CD4-positive, alpha-beta T cell treated with Interferon alpha-2 for 1 hour (primary cell): ENCODE measurements at regions not wholly inside any gene's neighbourhood (a gene's known extent, or its start where the extent isn't known, plus 50 kb on each side); places are given as distances from the start of the nearest gene placed in this dataset.
"Not testable (repeated sequence)": the region's sequence is repeated elsewhere in the genome, so short reads cannot be mapped to it uniquely, and the experiment has no call there.

Experiments used
- DNase-seq, 2 donors: peaks; one replicate each; pipeline ENCODE4 v3.0.0-alpha.2; 2020 to 2022

GRCh38 chr5:62044989-62045388, 261.0 kb upstream of the KIF2A start:
- no peak for DNase-seq

GRCh38 chr5:62046191-62046590, 259.8 kb upstream of the KIF2A start:
- no peak for DNase-seq

- no peak for DNase-seq
These were observed 254.3 kb upstream of the KIF2A start for GRCh38 chr5:62051747-62052146.

- DNase-seq: no peak
These were observed 246.0 kb upstream of the KIF2A start for GRCh38 chr5:62059960-62060359.

GRCh38 chr5:62065050-62065449, 241.0 kb upstream of the KIF2A start:
- no peak for DNase-seq

GRCh38 chr5:62066761-62067277, 239.2 kb upstream of the KIF2A start:
- DNase-seq: no peak

GRCh38 chr5:62068554-62068953, 237.5 kb upstream of the KIF2A start:
- no peak for DNase-seq

- DNase-seq: no peak
These were observed 228.6 kb upstream of the KIF2A start for GRCh38 chr5:62077387-62077786.

- DNase-seq: no peak
These were observed 228.0 kb upstream of the KIF2A start for GRCh38 chr5:62077823-62078550.

- no peak for DNase-seq
These were observed 223.6 kb upstream of the KIF2A start for GRCh38 chr5:62082370-62082801.

GRCh38 chr5:62083247-62083646, 222.8 kb upstream of the KIF2A start:
- DNase-seq: no peak

GRCh38 chr5:62083661-62084060, 222.3 kb upstream of the KIF2A start:
- DNase-seq: no peak

GRCh38 chr5:62084391-62084790, 221.6 kb upstream of the KIF2A start:
- no peak for DNase-seq

GRCh38 chr5:62090953-62091352, 215.1 kb upstream of the KIF2A start:
- DNase-seq: no peak

GRCh38 chr5:62093411-62093810, 212.6 kb upstream of the KIF2A start:
- no peak for DNase-seq

GRCh38 chr5:62093976-62094375, 212.0 kb upstream of the KIF2A start:
- no peak for DNase-seq

GRCh38 chr5:62097361-62097760, 208.6 kb upstream of the KIF2A start:
- DNase-seq: no peak

- no peak for DNase-seq
These were observed 205.8 kb upstream of the KIF2A start for GRCh38 chr5:62100201-62100600.

GRCh38 chr5:62103863-62104262, 202.1 kb upstream of the KIF2A start:
- DNase-seq: not testable (repeated sequence)

GRCh38 chr5:62111428-62111827, 194.6 kb upstream of the KIF2A start:
- DNase-seq: no peak

- no peak for DNase-seq
These were observed 193.2 kb upstream of the KIF2A start for GRCh38 chr5:62112689-62113228.

GRCh38 chr5:62115014-62115413, 191.0 kb upstream of the KIF2A start:
- DNase-seq: no peak

- DNase-seq: no peak
These were observed 181.7 kb upstream of the KIF2A start for GRCh38 chr5:62124266-62124665.

- no peak for DNase-seq
These were observed 179.9 kb upstream of the KIF2A start for GRCh38 chr5:62126090-62126489.
